Endothelial cell of umbilical vein (primary cell): ENCODE measurements at regions not wholly inside any gene's neighbourhood (a gene's known extent, or its start where the extent isn't known, plus 50 kb on each side); places are given as distances from the start of the nearest gene placed in this dataset.

Experiments
- BruUV-seq: library from RNA; stranded (reverse); fragments of 400-500 nt; replicated peaks from 2 replicates; lab custom pipeline; 2021; lab: Mats Ljungman, UMichigan
- CTCF ChIA-PET: fragments of 300-600, 350-600 bp; sonication (Branson Sonifier 250); formaldehyde crosslinking; loops from one replicate; lab custom pipeline; 2021; ENCODE audit warnings: antibody characterized with exemption, inconsistent platforms; lab: Charles Lee
- POLR2A ChIA-PET: fragments of 300-600, 350-600 bp; sonication (Branson Sonifier 250); formaldehyde crosslinking; loops from one replicate; lab custom pipeline; 2021; ENCODE audit warnings: antibody characterized with exemption, inconsistent platforms; lab: Charles Lee
- DNase-seq: peaks from one replicate; pipeline ENCODE4 v3.0.0-alpha.2; 2011; ENCODE audit warnings: low read depth, low spot score
- FAIRE-seq: peaks from 2 replicates; lab custom pipeline; 2011; peaks lifted over from hg19 to GRCh38; lab: Jason Lieb, UNC
- H2AFZ ChIP-seq: 2 replicates; pipeline ENCODE4 v1.6.0; 2012; ENCODE audit warnings: low read depth, low read length, control low read depth, inconsistent platforms
- H3K27ac ChIP-seq: 2 replicates; pipeline ENCODE4 v1.5.1; 2011; ENCODE audit warnings: low read depth, mild to moderate bottlenecking, control low read depth, low read length, moderate library complexity; ENCODE audit not compliant: insufficient read depth
- H3K27me3 ChIP-seq, 2 experiments: 2 replicates each; pipeline versions ENCODE4 v1.6.0 to v1.6.1; 2011; ENCODE audit warnings: low read length in 2 of 2, mixed read lengths in 1 of 2; ENCODE audit not compliant: control insufficient read depth in 2 of 2, insufficient read depth in 2 of 2
- H3K36me3 ChIP-seq, 2 experiments: 2 replicates in 1 of 2; 3 replicates in 1 of 2; pipeline ENCODE4 v1.5.1; 2011; ENCODE audit warnings: low read length in 2 of 2, mild to moderate bottlenecking in 1 of 2, moderate library complexity in 1 of 2; ENCODE audit not compliant: control insufficient read depth in 2 of 2, insufficient read depth in 2 of 2; ENCODE audit errors: extremely low read depth in 1 of 2
- H3K4me1 ChIP-seq: 3 replicates; pipeline ENCODE4 v1.5.1; 2011; ENCODE audit warnings: mild to moderate bottlenecking, low read length; ENCODE audit not compliant: control insufficient read depth, insufficient read depth; ENCODE audit errors: extremely low read depth
- H3K4me2 ChIP-seq: 2 replicates; pipeline ENCODE4 v1.6.1; 2011; ENCODE audit warnings: low read length, control low read depth, mixed read lengths; ENCODE audit not compliant: insufficient read depth
- H3K4me3 ChIP-seq, 3 experiments: fragments of 200-600 bp in 1 of 3; sonication (generic), shearing (Covaris generic) in 1 of 3; replicated peaks in 1 of 3; 2 replicates each; pipeline ENCODE4 v1.5.1; 2011 to 2016; ENCODE audit warnings: control low read depth in 3 of 3, low read length in 3 of 3, mild to moderate bottlenecking in 2 of 3, inconsistent platforms in 1 of 3, low read depth in 1 of 3, moderate library complexity in 1 of 3; ENCODE audit not compliant: insufficient read depth in 1 of 3
- H3K79me2 ChIP-seq: 2 replicates; pipeline ENCODE4 v1.6.0; 2012; ENCODE audit warnings: low read length, inconsistent platforms; ENCODE audit not compliant: control insufficient read depth, insufficient read depth
- H3K9ac ChIP-seq: replicated peaks from 2 replicates; pipeline ENCODE3; 2011; ENCODE audit warnings: low read length, control low read depth; ENCODE audit not compliant: insufficient read depth; ENCODE audit errors: extremely low read depth
- H3K9me1 ChIP-seq: replicated peaks from 3 replicates; pipeline ENCODE4 v1.6.0; 2011; ENCODE audit warnings: mild to moderate bottlenecking, low read length; ENCODE audit not compliant: control insufficient read depth, insufficient read depth; ENCODE audit errors: extremely low read depth
- H3K9me3 ChIP-seq: replicated peaks from 2 replicates; pipeline ENCODE4 v1.5.1; 2012; ENCODE audit warnings: low read length, inconsistent platforms; ENCODE audit not compliant: control insufficient read depth, insufficient read depth
- H4K20me1 ChIP-seq: replicated peaks from 2 replicates; pipeline ENCODE3; 2011; ENCODE audit warnings: mild to moderate bottlenecking, low read length; ENCODE audit not compliant: control insufficient read depth, insufficient read depth; ENCODE audit errors: extremely low read depth
- CTCF ChIP-seq, 2 donors: IDR thresholded peaks; 1 replicate in 1 of 2; 2 replicates in 1 of 2; pipeline ENCODE4 v1.5.1; 2011; ENCODE audit warnings: low read length in 2 of 2, mild to moderate bottlenecking in 2 of 2, moderate library complexity in 2 of 2, control low read depth in 1 of 2, inconsistent platforms in 1 of 2, low read depth in 1 of 2; ENCODE audit not compliant: insufficient read depth in 1 of 2; ENCODE audit errors: extremely low read depth in 1 of 2
- EZH2 ChIP-seq: IDR thresholded peaks from 2 replicates; pipeline ENCODE4 v1.6.1; 2012; ENCODE audit warnings: borderline replicate concordance, low read depth, mild to moderate bottlenecking, moderate library complexity, low read length, inconsistent platforms; ENCODE audit not compliant: severe bottlenecking
- FOS ChIP-seq: IDR thresholded peaks from 2 replicates; pipeline ENCODE4 v1.6.1; 2011; ENCODE audit warnings: mild to moderate bottlenecking, low read length, moderate library complexity, borderline replicate concordance; ENCODE audit not compliant: insufficient read depth
- GATA2 ChIP-seq: IDR thresholded peaks from 2 replicates; pipeline ENCODE4 v1.7.0; 2011; ENCODE audit warnings: low read depth, mild to moderate bottlenecking, moderate library complexity, mixed read lengths, low read length; ENCODE audit not compliant: insufficient read length, insufficient read depth
- MAX ChIP-seq: IDR thresholded peaks from 2 replicates; pipeline ENCODE4 v1.6.1; 2011; ENCODE audit not compliant: insufficient read depth, insufficient read length
- POLR2A ChIP-seq: IDR thresholded peaks from 2 replicates; pipeline ENCODE4 v1.6.1; 2012; ENCODE audit warnings: low read depth, mild to moderate bottlenecking, control low read depth, low read length
- POLR2AphosphoS5 ChIP-seq: IDR thresholded peaks from 2 replicates; pipeline ENCODE4 v1.6.1; 2012; ENCODE audit warnings: low read depth, mild to moderate bottlenecking, control low read depth, low read length, moderate library complexity; ENCODE audit not compliant: insufficient read depth
- dilution Hi-C: fragments of 300-500 bp; cut with MboI; formaldehyde crosslinking; loops from one replicate; pipeline ENCODE4 v1.15.0; 2019; ENCODE audit warnings: low sequenced_read_pairs; ENCODE audit not compliant: extremely low pct_ligation_motif_present
- intact Hi-C: fragments of 100-400 bp; cut with micrococcal nuclease; formaldehyde crosslinking; loops from one replicate; pipeline ENCODE4 v1.10.0; 2022

- Histone ChIP-seq H2AFZ (no peak overlapping the region), H3K9me3 (no peaks in the 10 kb centered on the region), H3K9me1 (no peaks in the 10 kb centered on the region), H3K4me2 (no peak overlapping the region), H3K79me2 (no peaks in the 10 kb centered on the region), H3K36me3 (no peaks in the 10 kb centered on the region), H3K27ac (no peak overlapping the region), H3K4me1 (peaks cover 3% of the 10 kb centered on the region), H3K4me3 (no peak overlapping the region), H4K20me1 (no peaks in the 10 kb centered on the region), H3K27me3 (no peaks in the 10 kb centered on the region), H3K9ac (no peak overlapping the region)
- TF ChIP-seq POLR2A (no peak), GATA2 (no peak), CTCF (IDR thresholded peaks at IDR 0.05; ENCODE audit: extremely low read depth in 1 of 2, insufficient read depth in 1 of 2, low read depth in 1 of 2, low read length in 2 of 2) (no peak), POLR2AphosphoS5 (no peak), MAX (no peak), FOS (no peak), EZH2 (no peak)
- BruUV-seq, result no TSS peak
- FAIRE-seq, result no peak
- ChIA-PET CTCF (no interaction called here), POLR2A (no interaction called here)
- intact Hi-C loops (no loop called here), dilution Hi-C loops (no loop called here)
- DNase-seq, result no peak
Observed at GRCh38 chr18:55910296-55910695, 322.3 kb upstream of the TCF4 start.
